Effector CD8-positive, alpha-beta T cell (primary cell): ENCODE measurements at regions not wholly inside any gene's neighbourhood (a gene's known extent, or its start where the extent isn't known, plus 50 kb on each side); places are given as distances from the start of the nearest gene placed in this dataset.
"Not testable (repeated sequence)": the region's sequence is repeated elsewhere in the genome, so short reads cannot be mapped to it uniquely, and the experiment has no call there.

Source experiments
- DNase-seq: peaks from one replicate; lab custom pipeline; 2025; lab: John Stamatoyannopoulos, UW

DNA sequence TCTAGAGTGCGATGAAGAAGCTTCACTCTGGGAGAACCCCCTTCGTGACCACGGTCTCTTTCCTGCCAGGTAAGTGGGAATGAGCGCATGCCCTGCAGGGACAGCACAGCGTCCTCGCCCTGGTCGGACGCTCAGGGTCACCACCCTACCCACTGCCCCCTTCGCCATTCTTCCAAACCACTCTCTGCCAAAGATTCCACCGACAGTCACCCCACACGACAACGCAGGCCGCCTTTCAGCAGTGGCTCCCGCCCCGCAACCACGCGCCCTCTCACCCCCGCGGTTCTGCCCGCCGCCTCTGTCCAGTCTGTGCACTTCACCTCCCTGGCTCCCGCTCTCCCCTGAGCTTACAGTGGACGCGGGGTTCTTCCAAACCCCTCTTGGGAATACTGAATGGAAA lies 82.3 kb upstream of the FCGR1A start:
- DNase-seq, result not testable (repeated sequence)

GRCh38 chr1:149700677-149701567 lies 81.6 kb upstream of the FCGR1A start:
- not testable (repeated sequence) for DNase-seq

DNA sequence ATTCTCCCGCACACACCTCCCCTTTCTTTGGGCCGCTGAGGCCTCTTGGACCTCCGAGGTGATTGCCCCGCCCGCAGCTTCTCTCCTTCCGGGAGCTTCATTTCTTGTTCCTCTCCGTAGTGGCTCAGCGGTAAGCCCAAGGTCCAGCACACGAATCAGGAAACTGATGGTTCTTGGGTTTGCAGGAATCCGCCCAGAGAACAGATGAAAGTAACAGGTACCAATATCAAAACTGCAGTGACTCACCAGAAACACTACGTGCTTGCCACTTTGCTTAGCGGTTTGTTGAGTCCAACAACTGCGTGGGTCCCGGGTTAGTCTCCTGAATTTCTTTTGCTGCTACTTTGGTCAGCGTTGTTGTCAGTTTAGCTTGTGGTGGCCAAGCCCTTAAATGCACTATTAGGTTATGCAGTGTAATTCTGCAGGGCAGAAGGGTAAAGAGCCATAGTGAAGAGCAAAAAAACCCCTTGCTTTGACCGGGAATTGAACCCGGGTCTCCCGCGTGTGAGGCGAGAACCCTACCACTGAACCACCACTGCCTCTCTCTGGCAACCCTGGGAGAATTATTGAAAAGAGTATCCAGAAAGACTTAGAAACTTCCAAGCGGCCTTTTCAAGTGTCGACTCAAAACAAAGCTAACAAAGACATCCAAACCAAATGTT lies 74.2 kb upstream of the FCGR1A start:
- peak; percentile 17 for DNase-seq

GRCh38 chr1:149711651-149712050 lies 70.8 kb upstream of the FCGR1A start:
- not testable (repeated sequence) for DNase-seq

- not testable (repeated sequence) for DNase-seq
Observed at GRCh38 chr1:149712154-149712927, 70.2 kb upstream of the FCGR1A start.

DNA sequence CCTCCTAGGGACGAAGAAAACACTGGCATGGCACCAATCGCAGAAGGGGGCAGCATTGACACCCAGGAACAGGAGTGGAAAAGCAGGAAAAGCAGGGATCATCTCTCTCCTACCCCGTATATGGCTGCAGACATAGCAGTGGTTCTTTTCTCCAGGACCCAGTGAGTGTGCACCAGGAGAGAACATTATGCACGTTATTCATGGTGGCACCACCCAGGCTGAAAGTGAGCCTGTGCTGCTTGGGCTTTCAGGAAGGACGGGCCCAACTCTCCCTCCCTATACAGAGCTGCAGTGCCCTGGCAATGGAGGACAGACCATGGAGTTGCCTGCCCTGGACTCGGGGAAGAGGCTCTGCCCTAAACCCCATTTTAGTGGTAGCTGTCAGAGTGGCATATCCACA lies 69.0 kb upstream of the FCGR1A start:
- DNase-seq, result not testable (repeated sequence)

GRCh38 chr1:149713952-149714351 lies 68.5 kb upstream of the FCGR1A start:
- DNase-seq, result not testable (repeated sequence)

- DNase-seq, result not testable (repeated sequence)
Observed at GRCh38 chr1:149724618-149725302, 57.7 kb upstream of the FCGR1A start.

DNA sequence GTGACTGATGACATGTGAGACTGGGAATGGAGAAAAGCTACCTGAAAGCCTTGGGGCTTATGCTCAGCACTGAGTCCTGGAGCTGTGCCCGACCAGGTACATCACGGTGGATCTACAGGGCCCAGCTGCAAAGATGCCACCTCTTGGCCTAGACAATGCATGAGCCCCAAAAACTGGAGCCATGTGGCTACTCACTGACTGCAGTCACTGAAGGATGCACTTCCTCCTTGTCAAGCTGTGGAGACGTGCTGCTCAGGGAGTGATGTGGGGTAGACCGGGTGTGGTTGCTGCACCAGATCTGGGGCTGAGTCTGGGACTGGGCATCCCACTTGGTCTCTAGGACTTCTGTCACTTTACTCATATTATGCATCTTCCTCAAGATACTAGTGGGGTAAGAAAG lies 55.8 kb upstream of the FCGR1A start:
- not testable (repeated sequence) for DNase-seq

DNA sequence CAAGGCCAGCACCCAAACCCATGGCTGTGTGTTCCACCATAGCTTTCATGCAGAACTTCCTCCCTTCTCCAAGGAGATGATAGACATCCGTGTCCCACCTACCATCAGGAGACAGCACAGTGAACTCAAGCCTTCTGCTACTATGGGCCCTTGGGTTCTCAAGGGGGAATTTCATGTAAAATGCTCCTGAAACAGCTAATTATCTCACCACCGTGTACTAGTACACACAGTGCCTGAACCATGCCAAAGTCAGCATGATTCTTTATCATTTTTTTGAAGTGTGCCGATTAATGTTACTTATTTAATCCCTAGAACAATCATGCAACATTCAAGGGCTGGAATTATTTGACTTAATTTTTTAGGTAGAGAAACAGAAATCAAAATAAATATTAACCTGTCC lies 53.9 kb upstream of the FCGR1A start:
- DNase-seq, result not testable (repeated sequence)
